CD14-positive monocyte (primary cell): ENCODE measurements at regions not wholly inside any gene's neighbourhood (a gene's known extent, or its start where the extent isn't known, plus 50 kb on each side); places are given as distances from the start of the nearest gene placed in this dataset.

ENCODE experiments used
- DNase-seq, 3 donors: peaks; one replicate each; pipeline ENCODE4 v3.0.0-alpha.2; 2011 to 2022
- H2AFZ ChIP-seq: 2 replicates; pipeline ENCODE4 v1.6.0; 2012; ENCODE audit warnings: mild to moderate bottlenecking, low read depth, low read length, inconsistent platforms; ENCODE audit not compliant: insufficient read depth, poor library complexity, severe bottlenecking
- H3K27ac ChIP-seq, 2 donors: 1 replicate in 1 of 2; 2 replicates in 1 of 2; pipeline ENCODE4 v1.5.1; 2012 to 2013; ENCODE audit warnings: low read length in 2 of 2, control low read depth in 1 of 2, inconsistent platforms in 1 of 2, low read depth in 1 of 2, mild to moderate bottlenecking in 1 of 2
- H3K27me3 ChIP-seq, 2 donors: one replicate each; pipeline versions ENCODE4 v1.6.0 to v1.6.1; 2011 to 2013; ENCODE audit warnings: low read length in 2 of 2; ENCODE audit not compliant: control insufficient read depth in 2 of 2, insufficient read depth in 2 of 2
- H3K36me3 ChIP-seq, 2 donors: replicated peaks in 1 of 2; 1 replicate in 1 of 2; 2 replicates in 1 of 2; pipeline versions ENCODE4 v1.5.1 to v1.6.1; 2012 to 2013; ENCODE audit warnings: low read length in 2 of 2, control low read depth in 1 of 2, inconsistent platforms in 1 of 2, mild to moderate bottlenecking in 1 of 2; ENCODE audit not compliant: insufficient read depth in 2 of 2, control insufficient read depth in 1 of 2
- H3K4me1 ChIP-seq, 2 donors: 1 replicate in 1 of 2; 2 replicates in 1 of 2; pipeline versions ENCODE4 v1.5.1 to v1.6.1; 2012 to 2013; ENCODE audit warnings: low read length in 2 of 2, control low read depth in 1 of 2, inconsistent platforms in 1 of 2, mild to moderate bottlenecking in 1 of 2, moderate library complexity in 1 of 2; ENCODE audit not compliant: insufficient read depth in 2 of 2, control insufficient read depth in 1 of 2
- H3K4me2 ChIP-seq: replicated peaks from 2 replicates; pipeline ENCODE3; 2012; ENCODE audit warnings: low read length, moderate library complexity, mild to moderate bottlenecking; ENCODE audit not compliant: poor library complexity, severe bottlenecking; ENCODE audit errors: extremely low read depth
- H3K4me3 ChIP-seq, 3 experiments: fragments of 200-600 bp in 1 of 3; sonication (generic) in 1 of 3; replicated peaks in 1 of 3; 1 replicate in 2 of 3; 2 replicates in 1 of 3; pipeline ENCODE4 v1.5.1; 2011 to 2013; ENCODE audit warnings: low read length in 3 of 3, mild to moderate bottlenecking in 3 of 3, control low read depth in 2 of 3, low read depth in 2 of 3, inconsistent platforms in 1 of 3, moderate library complexity in 1 of 3
- H3K79me2 ChIP-seq: 2 replicates; pipeline ENCODE4 v1.6.0; 2012; ENCODE audit warnings: mild to moderate bottlenecking, control low read depth, inconsistent platforms, low read length, moderate library complexity; ENCODE audit not compliant: insufficient read depth
- H3K9ac ChIP-seq: 2 replicates; pipeline ENCODE4 v1.6.0; 2017; ENCODE audit warnings: low read length, mild to moderate bottlenecking; ENCODE audit not compliant: insufficient read depth, poor library complexity, severe bottlenecking
- H3K9me3 ChIP-seq, 2 donors: replicated peaks in 1 of 2; 1 replicate in 1 of 2; 2 replicates in 1 of 2; pipeline versions ENCODE4 v1.5.1 to v1.6.1; 2012 to 2013; ENCODE audit warnings: low read length in 2 of 2, control low read depth in 1 of 2; ENCODE audit not compliant: control insufficient read depth in 1 of 2, insufficient read depth in 1 of 2
- H4K20me1 ChIP-seq: 2 replicates; pipeline ENCODE4 v1.6.0; 2012; ENCODE audit warnings: mild to moderate bottlenecking, low read length, control low read depth, moderate library complexity; ENCODE audit not compliant: insufficient read depth
- H3K27ac Mint-ChIP-seq, 7 donors: one replicate each; pipeline ENCODE4 v1.8.0; 2020; ENCODE audit warnings: mild to moderate bottlenecking in 7 of 7, mixed read lengths in 7 of 7, moderate library complexity in 6 of 7, inconsistent platforms in 2 of 7
- H3K27me3 Mint-ChIP-seq, 3 donors: one replicate each; pipeline ENCODE4 v1.8.0; 2021 to 2022; ENCODE audit warnings: low read depth in 3 of 3, mild to moderate bottlenecking in 3 of 3, mixed read lengths in 3 of 3, moderate library complexity in 3 of 3, inconsistent platforms in 1 of 3
- H3K36me3 Mint-ChIP-seq, 2 donors: one replicate each; pipeline ENCODE4 v1.8.0; 2020; ENCODE audit warnings: mixed read lengths in 2 of 2, inconsistent platforms in 1 of 2, mild to moderate bottlenecking in 1 of 2
- H3K4me1 Mint-ChIP-seq: one replicate; pipeline ENCODE4 v1.8.0; 2020; ENCODE audit warnings: mild to moderate bottlenecking, mixed read lengths
- H3K4me3 Mint-ChIP-seq, 2 donors: one replicate each; pipeline ENCODE4 v1.8.0; 2020; ENCODE audit warnings: mild to moderate bottlenecking in 2 of 2, mixed read lengths in 2 of 2, moderate library complexity in 1 of 2
- H3K9me3 Mint-ChIP-seq, 7 donors: one replicate each; pipeline ENCODE4 v1.8.0; 2020 to 2022; ENCODE audit warnings: mixed read lengths in 7 of 7, mild to moderate bottlenecking in 6 of 7, moderate library complexity in 6 of 7, inconsistent platforms in 2 of 7
- WGBS: methylation state at CpG from one replicate; pipeline ENCODE4 v1.1.5; 2013; ENCODE audit warnings: missing lambda C conversion rate; ENCODE audit not compliant: insufficient coverage; 5-methylcytosine and 5-hydroxymethylcytosine counted together
- intact Hi-C, 2 donors: fragments of 100-400 bp; cut with micrococcal nuclease; formaldehyde crosslinking; loops; one replicate each; pipeline versions ENCODE4 v1.15.0 to v1.15.1; 2023
- TF ChIP-seq, protein P1 (sequence below): fragments of 200-600 bp; IDR thresholded peaks from one replicate; pipeline ENCODE4 v1.8.0; 2022; ENCODE audit warnings: antibody characterized with exemption, mild to moderate bottlenecking

DNA sequence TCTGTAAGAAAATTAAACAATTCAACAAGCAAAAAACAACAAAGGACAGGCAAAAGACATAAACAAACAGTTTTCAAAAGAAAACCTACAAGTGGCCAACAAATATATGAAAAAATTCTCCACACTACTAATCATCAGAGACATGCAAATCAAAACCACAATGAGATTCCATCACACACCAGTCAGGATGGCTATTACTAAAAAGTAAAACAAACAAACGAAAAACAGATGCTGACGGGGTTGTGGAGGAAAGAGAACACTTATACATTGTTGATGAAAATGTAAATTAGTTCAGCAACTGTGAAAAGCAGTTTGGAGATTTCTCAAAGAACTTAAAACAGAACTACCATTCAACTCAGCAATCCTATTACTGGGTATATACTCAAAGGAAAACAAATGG, 537.6 kb downstream of the HDGFL1 start:
- intact Hi-C loops, result no loop called here
- Histone ChIP-seq H3K79me2 (no peaks in the 10 kb centered on the region), H3K27me3 (no peaks in the 10 kb centered on the region), H3K9ac (no peak overlapping the region), H3K4me1 (no peaks in the 10 kb centered on the region), H3K36me3 (no peaks in the 10 kb centered on the region), H3K4me2 (no peak overlapping the region), H3K4me3 (no peak overlapping the region), H3K27ac (no peak overlapping the region), H2AFZ (no peak overlapping the region), H3K9me3 (peaks cover 2 to 10% of the 10 kb centered on the region in 2 donors), H4K20me1 (no peaks in the 10 kb centered on the region)
- no peak overlapping the region for H3K27ac Mint-ChIP-seq
- DNase-seq, result no peak
- H3K36me3 Mint-ChIP-seq, result no peaks in the 10 kb centered on the region
- peaks cover 0 to 2% (median 0%) of the 10 kb centered on the region in 3 donors for H3K27me3 Mint-ChIP-seq
- H3K4me1 Mint-ChIP-seq, result no peaks in the 10 kb centered on the region
- H3K9me3 Mint-ChIP-seq, result peaks cover 5 to 15% (median 10%) of the 10 kb centered on the region in 7 donors
- no CpG with 5 or more reads among the region's 2 CpGs for WGBS
- no peak overlapping the region for H3K4me3 Mint-ChIP-seq
- TF ChIP-seq, protein P1, sequence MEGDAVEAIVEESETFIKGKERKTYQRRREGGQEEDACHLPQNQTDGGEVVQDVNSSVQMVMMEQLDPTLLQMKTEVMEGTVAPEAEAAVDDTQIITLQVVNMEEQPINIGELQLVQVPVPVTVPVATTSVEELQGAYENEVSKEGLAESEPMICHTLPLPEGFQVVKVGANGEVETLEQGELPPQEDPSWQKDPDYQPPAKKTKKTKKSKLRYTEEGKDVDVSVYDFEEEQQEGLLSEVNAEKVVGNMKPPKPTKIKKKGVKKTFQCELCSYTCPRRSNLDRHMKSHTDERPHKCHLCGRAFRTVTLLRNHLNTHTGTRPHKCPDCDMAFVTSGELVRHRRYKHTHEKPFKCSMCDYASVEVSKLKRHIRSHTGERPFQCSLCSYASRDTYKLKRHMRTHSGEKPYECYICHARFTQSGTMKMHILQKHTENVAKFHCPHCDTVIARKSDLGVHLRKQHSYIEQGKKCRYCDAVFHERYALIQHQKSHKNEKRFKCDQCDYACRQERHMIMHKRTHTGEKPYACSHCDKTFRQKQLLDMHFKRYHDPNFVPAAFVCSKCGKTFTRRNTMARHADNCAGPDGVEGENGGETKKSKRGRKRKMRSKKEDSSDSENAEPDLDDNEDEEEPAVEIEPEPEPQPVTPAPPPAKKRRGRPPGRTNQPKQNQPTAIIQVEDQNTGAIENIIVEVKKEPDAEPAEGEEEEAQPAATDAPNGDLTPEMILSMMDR, result no peak

DNA sequence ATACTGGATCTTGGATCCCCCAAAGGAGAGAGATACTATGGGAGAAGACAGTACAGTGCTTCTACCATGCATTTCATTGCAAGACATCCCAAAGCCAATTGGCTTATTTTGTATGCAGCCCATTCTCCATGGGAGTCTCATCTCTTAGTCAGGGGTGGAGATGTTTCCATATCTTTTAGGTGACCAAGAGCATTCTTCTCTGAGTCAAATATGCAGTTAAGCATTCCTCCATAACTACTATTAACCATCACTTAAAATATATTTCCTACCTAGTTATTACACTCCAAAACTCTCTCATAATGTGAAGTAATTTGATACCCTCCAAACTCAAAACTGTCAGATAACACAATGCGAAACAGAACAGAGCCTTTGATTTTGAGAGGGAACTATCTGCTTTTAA, 542.6 kb downstream of the HDGFL1 start:
- H3K9me3 Mint-ChIP-seq, result peaks cover 6 to 29% (median 15%) of the 10 kb centered on the region in 7 donors
- WGBS, result no CpG with 5 or more reads among the region's 1 CpG

More for the DNA sequence above, 542.6 kb downstream of the HDGFL1 start:
- H4K20me1 ChIP-seq, result no peaks in the 10 kb centered on the region
- H3K79me2 ChIP-seq, result no peaks in the 10 kb centered on the region
- no peaks in the 10 kb centered on the region for H3K36me3 ChIP-seq
- no peak overlapping the region for H3K4me3 Mint-ChIP-seq
- no peaks in the 10 kb centered on the region for H3K4me1 Mint-ChIP-seq
- TF ChIP-seq, protein P1, result no peak
- DNase-seq, result no peak
- H3K27me3 ChIP-seq, result no peaks in the 10 kb centered on the region
- H2AFZ ChIP-seq, result no peak overlapping the region
- no peaks in the 10 kb centered on the region for H3K4me1 ChIP-seq
- H3K9me3 ChIP-seq, result peaks cover 18 to 25% of the 10 kb centered on the region in 2 donors
- no peak overlapping the region for H3K27ac ChIP-seq
- no peak overlapping the region for H3K4me2 ChIP-seq
- intact Hi-C loops, result no loop called here
- no peak overlapping the region for H3K4me3 ChIP-seq
- H3K36me3 Mint-ChIP-seq, result no peaks in the 10 kb centered on the region
- H3K9ac ChIP-seq, result no peak overlapping the region
- peaks cover 0 to 2% (median 0%) of the 10 kb centered on the region in 3 donors for H3K27me3 Mint-ChIP-seq
- no peak overlapping the region for H3K27ac Mint-ChIP-seq
